ENCODE measurements at regions not wholly inside any gene's neighbourhood (a gene's known extent, or its start where the extent isn't known, plus 50 kb on each side); places are given as distances from the start of the nearest gene placed in this dataset.
A peak's percentile ranks its signal among the peaks of the same experiment; 100 is the strongest.

DNA sequence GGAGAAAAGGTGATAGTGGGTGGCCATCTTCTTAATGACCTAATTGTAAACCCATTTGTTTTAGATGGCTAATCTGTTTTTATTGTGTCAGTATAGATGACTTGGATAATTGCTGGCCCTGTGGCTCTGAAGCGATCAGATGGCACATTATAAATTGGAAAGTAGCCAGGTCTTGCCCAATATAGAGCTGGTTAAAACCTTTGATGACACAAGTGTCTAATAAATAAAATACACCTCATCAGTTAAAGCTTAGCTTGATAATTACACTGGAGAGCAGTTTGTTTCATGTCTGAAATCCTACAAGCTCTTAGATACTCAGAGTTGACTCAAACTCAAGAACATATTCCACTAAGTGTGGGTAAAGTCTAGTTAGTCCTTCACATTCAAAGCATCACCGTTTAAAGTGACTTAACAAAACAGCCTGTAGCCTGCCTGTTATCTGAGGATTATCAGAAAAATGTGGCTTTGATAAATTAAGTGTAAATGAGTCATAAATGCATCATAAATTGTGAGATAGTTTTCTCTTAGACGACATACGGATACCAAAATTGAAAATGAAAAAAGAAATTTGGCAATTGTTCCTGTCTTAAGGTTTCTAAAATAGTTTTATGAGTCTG is 280.9 kb downstream of the LRIG3 start:
- H3K4me3 ChIP-seq (ENCODE audit: insufficient read depth, low read depth, low read length) = no peak overlapping the region
- no peak for DNase-seq
- H3K27me3 ChIP-seq (ENCODE audit: control insufficient read depth, insufficient read depth, low read length) = no peaks in the 10 kb centered on the region
- no peaks in the 10 kb centered on the region for H3K36me3 ChIP-seq (replicated peaks; ENCODE audit: control insufficient read depth, insufficient read depth, low read length)

DNA sequence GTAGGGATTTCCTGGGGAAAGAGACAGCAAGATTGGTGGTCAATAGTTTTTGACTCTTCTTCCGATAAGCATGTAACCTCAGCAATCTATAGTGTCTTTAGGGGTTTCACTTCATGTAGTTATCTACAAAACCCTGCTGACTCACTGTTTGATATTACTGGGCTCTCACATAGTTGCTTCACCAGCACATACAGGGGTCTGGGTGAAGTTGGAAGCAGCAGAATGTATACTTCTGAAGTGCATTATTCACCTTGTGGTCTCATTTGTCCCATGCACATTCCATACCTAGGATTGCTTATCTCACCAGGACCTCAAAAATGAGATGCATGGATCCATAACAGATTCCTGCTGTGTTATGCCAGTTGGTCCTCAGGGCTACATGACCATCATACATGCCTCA is 280.0 kb downstream of the LRIG3 start:
- no peak for DNase-seq
- Histone ChIP-seq H3K4me3 (ENCODE audit: insufficient read depth, low read depth, low read length) (no peak overlapping the region), H3K36me3 (replicated peaks; ENCODE audit: control insufficient read depth, insufficient read depth, low read length) (no peaks in the 10 kb centered on the region), H3K27me3 (ENCODE audit: control insufficient read depth, insufficient read depth, low read length) (no peaks in the 10 kb centered on the region)

DNA sequence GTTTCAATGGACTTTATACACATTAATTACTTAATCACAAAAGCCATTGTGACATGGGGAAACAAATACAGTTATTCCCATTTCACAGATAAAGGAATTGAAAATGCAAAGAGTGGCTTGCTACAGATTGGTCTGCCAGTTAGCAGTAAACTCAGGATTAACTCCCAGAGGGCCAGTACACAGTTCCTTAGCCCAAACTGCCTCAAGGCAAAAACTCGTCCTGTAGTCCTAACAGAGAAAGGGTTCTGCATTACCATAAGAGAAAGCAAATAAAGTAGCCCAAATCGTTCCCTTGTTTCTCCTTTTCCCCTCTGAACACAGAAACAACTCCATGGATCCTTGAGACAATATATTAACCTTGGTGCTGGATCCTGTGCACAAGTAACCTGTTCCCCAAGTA is 274.4 kb downstream of the LRIG3 start:
- no peaks in the 10 kb centered on the region for H3K36me3 ChIP-seq (replicated peaks; ENCODE audit: control insufficient read depth, insufficient read depth, low read length)
- no peak overlapping the region for H3K4me3 ChIP-seq (ENCODE audit: insufficient read depth, low read depth, low read length)
- no peak for DNase-seq
- H3K27me3 ChIP-seq (ENCODE audit: control insufficient read depth, insufficient read depth, low read length) = no peaks in the 10 kb centered on the region

DNA sequence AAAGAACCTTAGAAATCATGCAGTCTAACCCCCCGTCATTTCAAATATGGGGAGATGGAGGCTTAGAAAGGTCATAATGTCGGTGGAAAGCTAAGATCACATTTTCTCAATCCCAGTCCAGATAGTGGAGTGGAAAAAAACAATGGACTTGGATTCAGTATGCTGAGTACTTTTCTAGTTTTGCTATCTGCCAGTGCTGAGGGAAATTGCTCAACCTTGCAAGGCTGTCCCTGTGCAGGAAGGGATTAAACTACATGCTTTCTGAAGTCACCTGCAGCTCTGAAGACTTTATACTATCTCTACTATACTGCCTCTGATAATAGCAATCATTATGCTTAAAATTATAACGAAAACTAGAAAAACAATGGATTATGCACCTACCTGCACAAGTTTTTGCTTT is 272.8 kb downstream of the LRIG3 start:
- Histone ChIP-seq H3K4me3 (ENCODE audit: insufficient read depth, low read depth, low read length) (no peak overlapping the region), H3K27me3 (ENCODE audit: control insufficient read depth, insufficient read depth, low read length) (no peaks in the 10 kb centered on the region), H3K36me3 (replicated peaks; ENCODE audit: control insufficient read depth, insufficient read depth, low read length) (no peaks in the 10 kb centered on the region)
- DNase-seq = no peak

GRCh38 chr12:58648176-58648575 is 272.1 kb downstream of the LRIG3 start:
- Histone ChIP-seq H3K4me3 (ENCODE audit: insufficient read depth, low read depth, low read length) (no peak overlapping the region), H3K36me3 (replicated peaks; ENCODE audit: control insufficient read depth, insufficient read depth, low read length) (no peaks in the 10 kb centered on the region), H3K27me3 (ENCODE audit: control insufficient read depth, insufficient read depth, low read length) (no peaks in the 10 kb centered on the region)
- no peak for DNase-seq

GRCh38 chr12:58651850-58652249 is 268.5 kb downstream of the LRIG3 start:
- no peaks in the 10 kb centered on the region for H3K36me3 ChIP-seq (replicated peaks; ENCODE audit: control insufficient read depth, insufficient read depth, low read length)
- no peak overlapping the region for H3K4me3 ChIP-seq (ENCODE audit: insufficient read depth, low read depth, low read length)
- no peaks in the 10 kb centered on the region for H3K27me3 ChIP-seq (ENCODE audit: control insufficient read depth, insufficient read depth, low read length)
- no peak for DNase-seq

DNA sequence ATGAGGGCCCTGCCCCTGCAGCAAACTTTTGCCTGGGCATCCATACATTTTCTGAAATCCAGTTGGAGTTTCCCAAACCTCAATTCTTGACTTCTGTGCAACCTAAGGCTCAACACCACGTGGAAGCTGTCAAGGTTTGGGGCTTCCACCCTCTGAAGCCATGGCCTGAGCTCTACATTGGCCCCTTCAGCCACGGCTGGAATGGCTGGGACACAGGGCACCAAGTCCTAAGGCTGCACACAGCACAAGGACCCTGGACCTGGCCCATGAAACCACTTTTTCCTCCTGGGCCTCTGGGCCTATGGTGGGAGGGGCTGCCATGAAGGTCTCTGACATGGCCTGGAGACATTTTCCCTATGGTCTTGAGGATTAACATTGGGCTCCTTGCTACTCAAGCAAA is 266.3 kb downstream of the LRIG3 start:
- DNase-seq = no peak

GRCh38 chr12:58655375-58655774 is 264.9 kb downstream of the LRIG3 start:
- H3K36me3 ChIP-seq (replicated peaks; ENCODE audit: control insufficient read depth, insufficient read depth, low read length) = no peaks in the 10 kb centered on the region
- DNase-seq = no peak
- no peak overlapping the region for H3K4me3 ChIP-seq (ENCODE audit: insufficient read depth, low read depth, low read length)
- H3K27me3 ChIP-seq (ENCODE audit: control insufficient read depth, insufficient read depth, low read length) = no peaks in the 10 kb centered on the region

More for the DNA sequence above, 266.3 kb downstream of the LRIG3 start:
- no peak overlapping the region for H3K4me3 ChIP-seq (ENCODE audit: insufficient read depth, low read depth, low read length)
- H3K27me3 ChIP-seq (ENCODE audit: control insufficient read depth, insufficient read depth, low read length) = no peaks in the 10 kb centered on the region
- H3K36me3 ChIP-seq (replicated peaks; ENCODE audit: control insufficient read depth, insufficient read depth, low read length) = no peaks in the 10 kb centered on the region

- Histone ChIP-seq H3K4me3 (ENCODE audit: insufficient read depth, low read depth, low read length) (no peak overlapping the region), H3K36me3 (replicated peaks; ENCODE audit: control insufficient read depth, insufficient read depth, low read length) (no peaks in the 10 kb centered on the region), H3K27me3 (ENCODE audit: control insufficient read depth, insufficient read depth, low read length) (no peaks in the 10 kb centered on the region)
- DNase-seq = no peak
Measured at GRCh38 chr12:58656254-58657009, 263.9 kb downstream of the LRIG3 start.

DNA sequence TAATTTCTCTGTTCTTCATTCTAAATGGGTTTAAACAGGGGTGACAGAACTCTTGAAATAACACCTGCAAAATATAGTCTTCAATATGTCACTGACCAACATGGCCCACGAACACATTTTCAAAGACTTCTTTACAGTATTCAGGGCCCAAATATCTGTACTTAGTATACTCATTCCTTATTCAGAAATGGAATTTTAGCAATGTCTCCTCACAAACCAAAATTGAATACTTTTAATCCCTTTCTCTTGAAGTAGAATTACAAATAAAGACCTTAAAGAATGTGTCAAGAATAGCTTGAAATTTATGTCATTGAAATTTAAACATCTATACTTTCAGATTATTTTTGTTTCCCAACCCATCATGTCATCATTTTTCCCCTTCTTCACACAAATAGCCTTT is 263.1 kb downstream of the LRIG3 start:
- H3K27me3 ChIP-seq (ENCODE audit: control insufficient read depth, insufficient read depth, low read length) = no peaks in the 10 kb centered on the region
- no peak overlapping the region for H3K4me3 ChIP-seq (ENCODE audit: insufficient read depth, low read depth, low read length)
- DNase-seq = no peak
- H3K36me3 ChIP-seq (replicated peaks; ENCODE audit: control insufficient read depth, insufficient read depth, low read length) = no peaks in the 10 kb centered on the region

- no peaks in the 10 kb centered on the region for H3K36me3 ChIP-seq (replicated peaks; ENCODE audit: control insufficient read depth, insufficient read depth, low read length)
- H3K27me3 ChIP-seq (ENCODE audit: control insufficient read depth, insufficient read depth, low read length) = no peaks in the 10 kb centered on the region
- no peak overlapping the region for H3K4me3 ChIP-seq (ENCODE audit: insufficient read depth, low read depth, low read length)
- peak; percentile 12 for DNase-seq
Measured at GRCh38 chr12:58665375-58665774, 254.9 kb downstream of the LRIG3 start.

DNA sequence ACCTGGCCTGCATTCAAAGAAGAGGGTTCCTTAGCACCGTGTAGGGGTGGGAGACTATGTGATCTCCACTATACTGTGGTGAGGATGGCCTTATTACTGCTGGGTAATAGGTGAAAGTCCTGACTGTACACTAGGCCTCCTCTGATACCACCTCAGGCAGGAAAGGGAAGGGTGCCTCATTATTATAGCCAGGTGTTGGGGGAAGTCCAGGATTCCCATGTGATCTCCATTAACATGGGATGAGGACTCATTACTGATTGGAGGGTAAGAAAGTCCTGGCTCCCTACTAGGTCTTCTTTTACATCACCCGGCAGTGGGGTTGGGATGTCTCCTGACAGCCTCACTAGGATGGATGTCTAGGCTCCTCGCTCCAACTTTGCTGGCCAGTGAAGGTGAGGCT is 252.1 kb downstream of the LRIG3 start:
- H3K27me3 ChIP-seq (ENCODE audit: control insufficient read depth, insufficient read depth, low read length) = no peaks in the 10 kb centered on the region
- DNase-seq = no peak

GRCh38 chr12:58668871-58669270 is 251.4 kb downstream of the LRIG3 start:
- H3K27me3 ChIP-seq (ENCODE audit: control insufficient read depth, insufficient read depth, low read length) = no peaks in the 10 kb centered on the region
- H3K4me3 ChIP-seq (ENCODE audit: insufficient read depth, low read depth, low read length) = no peak overlapping the region
- DNase-seq = no peak
- H3K36me3 ChIP-seq (replicated peaks; ENCODE audit: control insufficient read depth, insufficient read depth, low read length) = no peaks in the 10 kb centered on the region

More for the DNA sequence above, 252.1 kb downstream of the LRIG3 start:
- H3K36me3 ChIP-seq (replicated peaks; ENCODE audit: control insufficient read depth, insufficient read depth, low read length) = no peaks in the 10 kb centered on the region
- no peak overlapping the region for H3K4me3 ChIP-seq (ENCODE audit: insufficient read depth, low read depth, low read length)

DNA sequence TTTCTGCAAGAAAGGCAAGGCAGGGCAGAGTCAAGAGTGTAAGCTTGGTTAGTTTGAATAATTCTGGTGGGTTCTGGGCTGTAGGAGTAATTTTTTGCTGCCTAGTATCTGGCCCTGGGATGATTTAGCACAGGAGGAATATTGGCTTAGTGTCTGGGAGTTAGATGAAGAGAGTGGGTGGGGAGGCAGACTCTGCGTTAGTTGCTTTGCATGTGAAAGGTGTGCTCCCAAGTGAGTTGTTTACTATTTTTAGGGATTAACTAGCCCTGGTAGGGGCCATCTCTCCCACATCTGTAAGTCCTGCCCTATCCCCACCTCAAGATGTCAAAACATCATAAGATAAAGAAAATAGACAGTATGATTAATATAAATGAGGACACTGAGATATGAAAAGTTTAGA is 249.7 kb downstream of the LRIG3 start:
- Histone ChIP-seq H3K4me3 (ENCODE audit: insufficient read depth, low read depth, low read length) (no peak overlapping the region), H3K36me3 (replicated peaks; ENCODE audit: control insufficient read depth, insufficient read depth, low read length) (no peaks in the 10 kb centered on the region), H3K27me3 (ENCODE audit: control insufficient read depth, insufficient read depth, low read length) (no peaks in the 10 kb centered on the region)
- DNase-seq = peak; percentile 43

- no peak for DNase-seq
Measured at GRCh38 chr12:58671196-58671595, 249.1 kb downstream of the LRIG3 start.

More at GRCh38 chr12:58671196-58671595, 249.1 kb downstream of the LRIG3 start:
- Histone ChIP-seq H3K4me3 (ENCODE audit: insufficient read depth, low read depth, low read length) (no peak overlapping the region), H3K36me3 (replicated peaks; ENCODE audit: control insufficient read depth, insufficient read depth, low read length) (no peaks in the 10 kb centered on the region), H3K27me3 (ENCODE audit: control insufficient read depth, insufficient read depth, low read length) (no peaks in the 10 kb centered on the region)

All from H7 (cell line).